ENCODE measurements at regions not wholly inside any gene's neighbourhood (a gene's known extent, or its start where the extent isn't known, plus 50 kb on each side); places are given as distances from the start of the nearest gene placed in this dataset.
"Not testable (repeated sequence)": the region's sequence is repeated elsewhere in the genome, so short reads cannot be mapped to it uniquely, and the experiment has no call there.

GRCh38 chrX:127708155-127708554, 344.0 kb downstream of the ACTRT1 start:
- Histone ChIP-seq H3K9me3 (ENCODE audit: insufficient read depth, low read depth, low read length) (no peaks in the 10 kb centered on the region), H2BK5ac (ENCODE audit: low read depth, low read length, poor library complexity) (no peak overlapping the region), H3K79me2 (ENCODE audit: control insufficient read depth, insufficient read depth, low read length, poor library complexity) (no peaks in the 10 kb centered on the region), H3K14ac (ENCODE audit: low read length) (no peak overlapping the region), H4K91ac (ENCODE audit: low read depth, low read length) (no peak overlapping the region), H3K23ac (ENCODE audit: low read length) (no peak overlapping the region), H2BK120ac (ENCODE audit: insufficient read depth, low read length, poor library complexity) (no peak overlapping the region), H3K4me2 (ENCODE audit: low read length) (no peak overlapping the region), H3K36me3 (ENCODE audit: control insufficient read depth in 1 of 2, insufficient read depth in 2 of 2, low read length in 2 of 2) (no peaks in the 10 kb centered on the region), H3K9ac (ENCODE audit: low read length) (no peak overlapping the region), H2AFZ (ENCODE audit: insufficient read depth, low read length, poor library complexity) (no peak overlapping the region), H3K27ac (ENCODE audit: low read depth, low read length) (no peak overlapping the region), H4K12ac (ENCODE audit: low read depth, low read length) (no peak overlapping the region), H3K27me3 (ENCODE audit: insufficient read depth, low read length) (no peaks in the 10 kb centered on the region), H3K79me1 (ENCODE audit: low read length) (no peaks in the 10 kb centered on the region), H3K4ac (ENCODE audit: low read depth, low read length) (no peak overlapping the region), H2BK12ac (ENCODE audit: low read length) (no peak overlapping the region), H2AK5ac (ENCODE audit: low read length) (no peak overlapping the region), H3K4me3 (ENCODE audit: low read depth, low read length) (no peak overlapping the region), H3K18ac (ENCODE audit: low read length) (no peak overlapping the region), H4K8ac (ENCODE audit: low read depth, low read length) (no peak overlapping the region), H3K4me1 (ENCODE audit: control insufficient read depth in 1 of 2, insufficient read depth in 2 of 2, low read length in 2 of 2) (no peaks in the 10 kb centered on the region)
- no peak for DNase-seq
- no CpG with 5 or more reads among the region's 4 CpGs for WGBS (ENCODE audit: extremely low coverage, insufficient coverage, insufficient read length)

DNA sequence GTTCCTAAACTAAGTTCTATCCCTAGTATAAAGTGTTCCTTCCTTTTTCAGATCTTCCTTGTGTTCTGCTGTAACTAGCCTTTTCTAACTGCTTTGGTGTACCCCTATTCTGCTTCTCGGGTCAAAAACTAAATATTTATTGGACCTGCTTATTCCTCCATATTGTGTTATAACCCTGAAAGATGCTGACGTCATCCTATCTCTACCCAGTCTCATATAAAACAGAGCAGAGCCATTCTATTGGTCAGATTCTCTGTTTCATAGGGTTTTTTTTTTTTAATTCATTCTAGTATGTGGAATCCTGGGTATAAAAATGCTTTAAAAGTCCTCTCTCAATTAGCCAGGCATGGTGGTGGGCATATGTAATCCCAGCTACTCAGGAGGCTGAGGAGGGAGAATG, 349.7 kb downstream of the ACTRT1 start:
- Histone ChIP-seq H2BK120ac (ENCODE audit: insufficient read depth, low read length, poor library complexity) (no peak overlapping the region), H3K9ac (ENCODE audit: low read length) (no peak overlapping the region), H2AFZ (ENCODE audit: insufficient read depth, low read length, poor library complexity) (no peak overlapping the region), H3K4me1 (ENCODE audit: control insufficient read depth in 1 of 2, insufficient read depth in 2 of 2, low read length in 2 of 2) (no peaks in the 10 kb centered on the region), H3K27ac (ENCODE audit: low read depth, low read length) (no peak overlapping the region), H4K12ac (ENCODE audit: low read depth, low read length) (no peak overlapping the region), H3K14ac (ENCODE audit: low read length) (no peak overlapping the region), H3K4me2 (ENCODE audit: low read length) (no peak overlapping the region), H2BK5ac (ENCODE audit: low read depth, low read length, poor library complexity) (no peak overlapping the region), H3K23ac (ENCODE audit: low read length) (no peak overlapping the region), H3K79me1 (ENCODE audit: low read length) (no peaks in the 10 kb centered on the region), H3K4me3 (ENCODE audit: low read depth, low read length) (no peak overlapping the region), H3K18ac (ENCODE audit: low read length) (no peak overlapping the region), H3K27me3 (ENCODE audit: insufficient read depth, low read length) (no peaks in the 10 kb centered on the region), H4K91ac (ENCODE audit: low read depth, low read length) (no peak overlapping the region), H2AK5ac (ENCODE audit: low read length) (no peak overlapping the region), H2BK12ac (ENCODE audit: low read length) (no peak overlapping the region), H3K79me2 (ENCODE audit: control insufficient read depth, insufficient read depth, low read length, poor library complexity) (no peaks in the 10 kb centered on the region), H3K9me3 (ENCODE audit: insufficient read depth, low read depth, low read length) (no peaks in the 10 kb centered on the region), H3K36me3 (ENCODE audit: control insufficient read depth in 1 of 2, insufficient read depth in 2 of 2, low read length in 2 of 2) (no peaks in the 10 kb centered on the region), H3K4ac (ENCODE audit: low read depth, low read length) (no peak overlapping the region), H4K8ac (ENCODE audit: low read depth, low read length) (no peak overlapping the region)
- DNase-seq: no peak
- WGBS (ENCODE audit: extremely low coverage, insufficient coverage, insufficient read length): no CpG with 5 or more reads among the region's 2 CpGs

- H3K4me1 ChIP-seq (ENCODE audit: control insufficient read depth in 1 of 2, insufficient read depth in 2 of 2, low read length in 2 of 2); H2AFZ ChIP-seq (ENCODE audit: insufficient read depth, low read length, poor library complexity); H2BK5ac ChIP-seq (ENCODE audit: low read depth, low read length, poor library complexity); H4K8ac ChIP-seq (ENCODE audit: low read depth, low read length); H3K18ac ChIP-seq (ENCODE audit: low read length); H3K9ac ChIP-seq (ENCODE audit: low read length); H3K27me3 ChIP-seq (ENCODE audit: insufficient read depth, low read length); DNase-seq; H2BK120ac ChIP-seq (ENCODE audit: insufficient read depth, low read length, poor library complexity); H3K4me2 ChIP-seq (ENCODE audit: low read length); H3K36me3 ChIP-seq (ENCODE audit: control insufficient read depth in 1 of 2, insufficient read depth in 2 of 2, low read length in 2 of 2); H3K79me2 ChIP-seq (ENCODE audit: control insufficient read depth, insufficient read depth, low read length, poor library complexity); H3K4ac ChIP-seq (ENCODE audit: low read depth, low read length); H4K91ac ChIP-seq (ENCODE audit: low read depth, low read length); H2AK5ac ChIP-seq (ENCODE audit: low read length); H3K4me3 ChIP-seq (ENCODE audit: low read depth, low read length); H4K12ac ChIP-seq (ENCODE audit: low read depth, low read length); H3K9me3 ChIP-seq (ENCODE audit: insufficient read depth, low read depth, low read length); H3K27ac ChIP-seq (ENCODE audit: low read depth, low read length); H3K23ac ChIP-seq (ENCODE audit: low read length); H3K14ac ChIP-seq (ENCODE audit: low read length); H3K79me1 ChIP-seq (ENCODE audit: low read length); H2BK12ac ChIP-seq (ENCODE audit: low read length): not testable (repeated sequence)
- no CpG with 5 or more reads among the region's 32 CpGs for WGBS (ENCODE audit: extremely low coverage, insufficient coverage, insufficient read length)
These were observed 389.3 kb downstream of the ACTRT1 start for GRCh38 chrX:127662942-127663341.

- no peak overlapping the region for H2AFZ ChIP-seq (ENCODE audit: insufficient read depth, low read length, poor library complexity)
- no peak overlapping the region for H2BK5ac ChIP-seq (ENCODE audit: low read depth, low read length, poor library complexity)
- H2BK12ac ChIP-seq (ENCODE audit: low read length): no peak overlapping the region
- no peak overlapping the region for H3K23ac ChIP-seq (ENCODE audit: low read length)
- WGBS (ENCODE audit: extremely low coverage, insufficient coverage, insufficient read length): no CpG with 5 or more reads among the region's 1 CpG
- H3K9me3 ChIP-seq (ENCODE audit: insufficient read depth, low read depth, low read length): no peaks in the 10 kb centered on the region
- DNase-seq: no peak
- no peaks in the 10 kb centered on the region for H3K27me3 ChIP-seq (ENCODE audit: insufficient read depth, low read length)
- H3K36me3 ChIP-seq (ENCODE audit: control insufficient read depth in 1 of 2, insufficient read depth in 2 of 2, low read length in 2 of 2): no peaks in the 10 kb centered on the region
- no peaks in the 10 kb centered on the region for H3K4me1 ChIP-seq (ENCODE audit: control insufficient read depth in 1 of 2, insufficient read depth in 2 of 2, low read length in 2 of 2)
- H3K9ac ChIP-seq (ENCODE audit: low read length): no peak overlapping the region
- H2AK5ac ChIP-seq (ENCODE audit: low read length): no peak overlapping the region
- no peak overlapping the region for H4K8ac ChIP-seq (ENCODE audit: low read depth, low read length)
- H4K12ac ChIP-seq (ENCODE audit: low read depth, low read length): no peak overlapping the region
- no peak overlapping the region for H3K4me3 ChIP-seq (ENCODE audit: low read depth, low read length)
- H3K4me2 ChIP-seq (ENCODE audit: low read length): no peak overlapping the region
- no peaks in the 10 kb centered on the region for H3K79me1 ChIP-seq (ENCODE audit: low read length)
- H4K91ac ChIP-seq (ENCODE audit: low read depth, low read length): no peak overlapping the region
- no peaks in the 10 kb centered on the region for H3K79me2 ChIP-seq (ENCODE audit: control insufficient read depth, insufficient read depth, low read length, poor library complexity)
- H3K27ac ChIP-seq (ENCODE audit: low read depth, low read length): no peak overlapping the region
- H3K18ac ChIP-seq (ENCODE audit: low read length): no peak overlapping the region
- H3K14ac ChIP-seq (ENCODE audit: low read length): no peak overlapping the region
- no peak overlapping the region for H2BK120ac ChIP-seq (ENCODE audit: insufficient read depth, low read length, poor library complexity)
- H3K4ac ChIP-seq (ENCODE audit: low read depth, low read length): no peak overlapping the region
These were observed 403.2 kb downstream of the ACTRT1 start for GRCh38 chrX:127649011-127649410.

All from trophoblast cell (in vitro differentiated cells and primary cell).